T47D (cell line): ENCODE measurements at regions not wholly inside any gene's neighbourhood (a gene's known extent, or its start where the extent isn't known, plus 50 kb on each side); places are given as distances from the start of the nearest gene placed in this dataset.
"Not testable (repeated sequence)": the region's sequence is repeated elsewhere in the genome, so short reads cannot be mapped to it uniquely, and the experiment has no call there.

Experiments used
- DNase-seq, 2 experiments: peaks; one replicate each; pipeline versions ENCODE4 v3.0.0 to v3.0.0-alpha.2; 2011 to 2012; ENCODE audit warnings: low read depth in 1 of 2, low spot score in 1 of 2
- JUND ChIP-seq: IDR thresholded peaks from 2 replicates; pipeline ENCODE4 v1.6.1; 2012; ENCODE audit warnings: low read depth
- in situ Hi-C: cut with HindIII; loops from 2 replicates; pipeline ENCODE4 v1.10.0; 2016; ENCODE audit warnings: low sequenced_read_pairs, low pct_unique_long_range_greater_than_20kb

DNA sequence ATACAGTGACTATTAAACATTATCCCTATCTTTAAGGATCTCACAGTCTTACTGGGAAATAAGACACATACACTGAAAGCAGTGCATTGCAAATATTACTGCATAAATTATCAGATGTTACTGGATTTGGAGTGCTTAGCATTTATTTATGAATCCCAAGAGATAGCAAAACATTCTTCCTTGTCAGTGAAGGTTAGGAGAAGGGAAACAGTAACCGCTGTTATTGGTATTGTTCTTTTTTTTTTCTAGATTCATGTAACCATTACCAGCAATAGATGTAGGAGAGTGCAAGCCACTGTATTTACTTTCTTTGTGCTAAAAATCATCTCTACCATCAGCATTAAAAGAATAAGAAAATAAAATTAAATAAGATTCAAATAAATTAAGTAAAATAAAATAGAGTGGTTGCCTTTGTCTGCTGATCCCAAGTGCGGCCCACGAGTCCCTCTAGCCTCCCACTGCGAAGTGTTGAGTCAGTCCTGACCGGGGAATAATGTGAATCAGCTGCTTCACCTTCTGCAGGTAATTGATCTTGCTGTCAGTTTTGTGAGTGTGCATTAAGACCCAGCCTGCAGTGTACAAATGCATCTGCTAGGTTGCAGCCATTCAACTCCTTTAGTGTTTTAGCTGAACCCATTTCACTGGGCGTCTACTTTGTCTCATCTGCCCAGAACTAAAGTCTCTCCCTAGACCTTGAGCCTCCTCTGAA lies 1344.9 kb downstream of the GATA3 start:
- no peak for TF ChIP-seq JUND
- DNase-seq = no peak

DNA sequence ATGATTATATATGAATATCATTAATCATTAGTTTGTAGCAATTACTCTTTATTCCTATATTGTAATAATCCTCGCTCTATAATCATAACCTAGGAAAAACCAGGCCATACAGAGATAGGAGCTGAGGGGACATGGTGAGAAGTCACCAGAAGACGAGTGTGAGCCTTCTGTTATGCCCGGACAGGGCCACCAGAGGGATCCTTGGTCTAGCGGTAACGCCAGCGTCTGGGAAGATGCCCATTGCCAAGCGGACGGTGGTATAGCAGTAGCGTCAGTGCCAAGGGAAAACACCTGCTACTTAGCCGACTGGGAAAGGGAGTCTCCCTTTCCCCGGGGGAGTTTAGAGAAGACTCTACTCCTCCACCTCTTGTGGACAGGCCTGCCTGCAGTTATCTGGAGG lies 1347.6 kb downstream of the GATA3 start:
- in situ Hi-C loops = not testable (repeated sequence)
- peak in 1 of 2 experiments; percentile 74 for DNase-seq

More for the DNA sequence above, 1344.9 kb downstream of the GATA3 start:
- in situ Hi-C loops = no loop called here

DNA sequence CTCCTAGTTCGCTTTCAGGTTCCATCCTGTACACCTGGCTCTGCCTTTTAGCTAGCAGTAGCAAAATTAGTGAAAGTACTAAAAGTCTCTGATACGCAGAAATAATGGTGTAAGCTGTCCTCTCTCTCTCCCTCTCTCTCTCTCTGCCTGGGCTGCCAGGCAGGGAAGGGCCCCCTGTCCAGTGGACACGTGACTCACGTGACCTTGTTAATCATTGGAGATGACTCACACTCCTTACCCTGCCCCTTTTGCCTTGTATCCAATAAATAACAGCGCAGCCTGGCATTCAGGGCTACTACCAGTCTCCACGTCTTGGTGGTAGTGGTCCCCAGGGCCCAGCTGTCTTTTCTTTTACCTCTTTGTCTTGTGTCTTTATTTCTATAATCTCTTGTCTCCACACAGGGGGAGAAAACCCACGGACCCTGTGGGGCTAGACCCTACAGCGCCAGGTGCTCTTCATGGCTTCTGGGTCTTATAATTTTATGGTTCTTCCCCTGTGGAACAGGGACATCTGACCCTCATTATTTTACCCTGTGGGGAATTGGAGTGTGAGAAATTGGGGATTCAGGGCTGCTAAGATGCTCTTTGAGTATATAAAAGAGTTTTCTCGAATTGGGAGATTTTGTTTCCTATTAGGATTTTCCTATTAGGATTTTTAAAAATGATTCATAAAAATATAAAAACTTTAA lies 1348.2 kb downstream of the GATA3 start:
- in situ Hi-C loops = not testable (repeated sequence)
- peak in 1 of 2 experiments; percentile 12 for DNase-seq

DNA sequence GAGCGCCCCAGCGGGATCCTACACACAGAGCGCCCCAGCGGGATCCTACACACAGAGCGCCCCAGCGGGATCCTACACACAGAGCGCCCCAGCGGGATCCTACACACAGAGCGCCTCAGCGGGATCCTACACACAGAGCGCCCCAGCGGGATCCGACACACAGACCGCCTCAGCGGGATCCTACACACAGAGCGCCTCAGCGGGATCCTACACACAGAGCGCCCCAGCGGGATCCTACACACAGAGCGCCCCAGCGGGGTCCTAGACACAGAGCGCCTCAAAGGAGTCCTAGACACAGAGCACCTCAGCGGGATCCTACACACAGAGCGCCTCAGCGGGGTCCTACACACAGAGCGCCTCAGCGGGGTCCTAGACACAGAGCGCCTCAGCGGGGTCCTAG lies 1352.7 kb downstream of the GATA3 start:
- in situ Hi-C loops, DNase-seq: not testable (repeated sequence)

DNA sequence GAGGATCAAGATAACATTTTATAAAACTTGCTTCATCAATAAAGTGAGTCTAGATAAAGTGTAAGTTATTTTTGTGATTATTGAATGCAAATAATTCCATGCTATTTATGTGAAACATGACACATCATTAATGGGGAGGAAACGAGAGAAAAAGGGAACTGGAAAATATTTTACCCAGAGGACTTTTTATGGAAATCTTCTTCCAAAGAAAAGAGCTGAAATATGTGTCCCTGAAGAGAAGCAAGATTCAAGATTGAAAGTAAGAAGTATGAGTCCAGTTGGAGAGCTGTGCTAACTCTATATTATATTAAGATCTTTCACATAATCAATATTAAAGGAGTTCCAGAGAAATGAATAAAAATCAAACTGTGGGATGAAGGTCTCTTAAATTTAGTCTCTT lies 1361.8 kb downstream of the GATA3 start:
- in situ Hi-C loops = no loop called here
- no peak for DNase-seq
- no peak for TF ChIP-seq JUND

DNA sequence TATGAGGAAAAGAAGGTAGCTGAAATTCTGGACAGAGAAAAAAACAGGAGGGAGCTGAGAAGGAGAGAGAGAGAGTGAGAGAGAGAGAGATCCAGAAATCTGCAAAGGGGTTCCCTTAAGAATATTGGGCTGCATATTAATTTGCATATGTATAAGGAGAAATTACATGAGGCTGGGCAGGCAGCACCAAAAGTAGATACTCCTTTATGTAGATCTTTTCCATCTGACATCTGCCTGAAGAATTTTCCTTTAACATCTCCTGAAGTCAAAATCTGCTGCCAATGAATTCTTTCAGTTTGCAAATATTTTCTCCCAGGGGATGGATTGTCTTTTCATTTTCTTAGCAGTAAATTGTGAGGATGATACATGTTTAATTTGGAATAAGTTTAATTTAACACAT lies 1365.3 kb downstream of the GATA3 start:
- in situ Hi-C loops = no loop called here

DNA sequence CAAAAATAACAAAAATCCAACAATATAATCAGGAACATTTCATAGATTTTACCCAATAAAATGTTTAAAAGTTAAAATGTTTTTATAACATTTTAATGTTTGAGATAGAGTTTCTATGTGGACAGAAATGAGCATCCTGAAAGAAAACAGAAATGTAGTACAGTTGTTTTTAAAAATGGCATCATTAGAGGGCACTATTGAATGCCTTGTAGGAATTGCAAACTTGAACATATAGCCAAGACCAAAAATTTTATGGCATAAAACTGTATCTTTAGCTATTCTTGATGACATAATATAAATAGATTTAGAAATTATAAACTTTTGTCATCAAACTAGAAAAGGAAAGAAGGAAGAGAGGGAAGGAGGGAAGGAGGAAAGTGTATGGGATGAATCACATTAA lies 1372.7 kb downstream of the GATA3 start:
- in situ Hi-C loops = no loop called here

More for the DNA sequence above, 1365.3 kb downstream of the GATA3 start:
- no peak for TF ChIP-seq JUND
- DNase-seq = no peak

DNA sequence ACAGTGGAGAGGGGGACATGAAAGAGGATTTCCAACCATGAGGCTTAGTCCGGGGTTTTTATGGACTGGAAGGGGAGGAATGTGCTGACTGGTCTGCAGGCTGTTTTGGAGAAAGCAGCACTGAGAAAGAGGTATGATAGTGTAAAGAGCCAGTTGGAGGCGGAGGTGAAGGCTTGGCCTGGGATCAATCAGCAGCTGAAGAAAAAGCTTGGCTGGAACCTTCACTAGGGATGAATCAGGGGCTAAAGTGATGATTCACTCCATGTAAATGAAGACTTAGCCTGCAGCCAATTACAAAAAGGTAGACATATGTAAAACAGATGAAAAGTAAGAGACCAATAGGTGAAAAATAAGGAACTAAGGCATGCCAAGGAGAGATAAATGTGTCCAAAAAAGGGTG lies 1382.6 kb downstream of the GATA3 start:
- in situ Hi-C loops = no loop called here
- no peak for DNase-seq
- TF ChIP-seq JUND = no peak

More for the DNA sequence above, 1372.7 kb downstream of the GATA3 start:
- no peak for TF ChIP-seq JUND
- no peak for DNase-seq

DNA sequence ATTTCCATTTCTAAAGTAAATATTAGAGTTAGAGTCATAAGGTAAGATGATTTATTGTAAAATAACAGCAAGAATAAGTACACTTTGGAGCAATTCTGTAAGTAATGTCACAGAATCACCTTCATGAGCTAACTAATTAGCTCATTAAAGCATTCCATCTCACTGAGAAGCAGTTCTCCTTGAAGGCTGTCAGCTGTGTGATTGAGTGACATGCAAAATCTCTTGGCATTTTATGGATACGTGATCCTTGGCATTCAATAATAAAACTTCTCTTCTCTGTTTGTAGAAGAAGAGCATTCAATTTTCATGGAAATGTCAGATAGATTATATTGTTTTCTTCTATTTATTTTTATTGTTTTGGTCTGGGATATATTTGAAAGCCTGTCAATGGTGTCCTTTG lies 1389.3 kb downstream of the GATA3 start:
- in situ Hi-C loops = no loop called here
- TF ChIP-seq JUND = no peak
- DNase-seq = no peak

DNA sequence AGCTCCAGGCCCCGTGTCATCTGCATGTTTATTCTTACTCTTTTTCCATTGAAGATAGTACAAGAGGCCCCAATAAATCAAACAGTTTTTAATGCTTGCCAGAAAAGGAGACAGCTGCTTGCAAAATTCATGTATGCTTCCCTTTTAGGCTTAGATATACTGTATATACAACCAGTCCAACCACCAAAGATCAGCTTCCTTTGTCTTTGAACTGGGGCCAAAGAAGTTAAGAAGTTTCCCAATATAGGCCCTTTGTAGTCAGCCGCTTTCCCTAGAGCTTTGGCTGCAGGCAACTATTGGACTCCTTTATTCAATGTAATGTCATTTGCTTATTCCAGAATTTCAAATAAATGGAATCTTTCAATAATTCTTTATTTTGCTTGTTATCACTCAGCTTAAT lies 1395.0 kb downstream of the GATA3 start:
- in situ Hi-C loops = no loop called here
- no peak for TF ChIP-seq JUND
- no peak for DNase-seq

DNA sequence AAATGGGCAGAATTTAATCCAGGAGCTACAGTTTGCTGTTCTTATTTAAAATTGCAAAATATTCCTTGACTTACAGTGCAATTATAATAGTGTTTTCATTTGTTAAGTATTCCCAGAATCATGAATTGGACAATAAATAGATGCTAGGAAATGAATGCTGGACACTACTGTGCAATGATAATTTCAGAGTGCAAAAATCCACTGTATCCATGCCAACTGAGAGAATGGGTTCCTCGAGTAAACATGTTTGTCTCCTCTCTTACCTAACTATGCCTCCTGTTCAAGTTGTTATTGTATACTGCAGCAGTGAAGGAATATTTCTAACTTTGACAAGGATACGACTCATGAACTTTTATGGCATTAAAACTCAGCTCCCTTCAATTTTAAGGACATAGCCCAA lies 1396.3 kb downstream of the GATA3 start:
- in situ Hi-C loops = no loop called here
- no peak for TF ChIP-seq JUND
- DNase-seq = no peak

DNA sequence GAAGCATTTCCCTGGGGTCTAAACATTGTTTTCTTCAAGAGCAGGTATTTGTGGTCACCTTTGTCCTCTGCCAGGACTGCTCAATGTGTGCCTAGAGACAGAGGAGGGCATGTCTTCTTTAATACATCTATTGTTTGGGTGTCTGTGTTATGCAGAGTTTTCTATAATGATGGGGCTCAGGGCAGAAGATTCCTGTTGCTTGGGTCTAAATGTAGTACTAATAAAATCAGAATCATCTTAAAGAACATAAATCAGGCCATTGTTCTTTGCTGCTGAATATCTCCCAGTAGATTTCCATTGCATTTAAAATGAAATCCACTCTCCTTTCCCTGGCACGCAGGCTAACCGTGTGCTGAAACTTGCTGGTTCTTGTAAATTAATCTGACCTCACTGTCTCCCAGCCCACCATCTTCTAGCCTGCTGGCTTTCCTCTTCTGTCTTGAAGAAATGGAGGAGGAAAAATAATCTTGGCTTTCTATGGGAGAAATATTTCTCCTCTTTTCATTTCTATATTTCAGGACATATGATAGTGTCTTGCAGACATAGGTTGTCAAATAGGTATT lies 1396.8 kb downstream of the GATA3 start:
- no peak for DNase-seq
- TF ChIP-seq JUND = no peak
- in situ Hi-C loops = no loop called here

DNA sequence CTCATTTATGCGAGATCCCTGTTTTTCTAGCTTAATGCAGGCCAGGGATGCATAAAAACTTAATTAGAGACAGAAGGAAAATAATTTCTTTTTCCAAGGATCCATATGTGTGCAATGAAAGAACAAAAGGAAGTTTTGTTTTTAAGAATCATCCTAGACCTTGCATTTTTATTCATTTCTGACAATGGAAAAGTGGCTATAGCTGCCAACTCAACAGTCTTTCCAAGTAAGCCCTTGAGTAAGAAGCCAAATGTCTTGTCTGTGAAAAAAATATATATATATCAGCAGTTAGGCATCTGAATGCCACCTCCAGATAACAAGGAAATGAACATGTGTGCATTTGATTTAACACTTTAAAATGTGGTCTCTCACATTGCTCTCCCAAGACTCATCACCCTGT lies 1397.6 kb downstream of the GATA3 start:
- no peak for DNase-seq
- in situ Hi-C loops = no loop called here
- TF ChIP-seq JUND = no peak

DNA sequence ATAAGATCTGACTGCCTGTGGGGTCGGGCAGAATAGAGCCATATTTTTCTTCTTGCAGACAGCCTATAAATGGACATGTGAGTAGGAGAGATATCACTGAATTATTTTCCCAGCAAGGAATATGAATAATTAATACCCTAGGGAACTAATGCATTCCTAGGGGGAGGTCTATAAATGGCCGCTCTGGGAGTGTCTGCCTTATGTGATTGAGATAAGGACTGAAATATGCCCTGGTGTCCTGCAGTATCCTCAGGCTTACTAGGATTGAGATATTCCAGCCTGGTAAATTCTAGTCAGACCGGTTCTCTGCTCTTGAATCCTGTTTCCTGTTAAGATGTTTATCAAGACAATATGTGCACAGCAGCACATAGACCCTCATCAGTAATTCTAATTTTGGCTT lies 1399.4 kb downstream of the GATA3 start:
- in situ Hi-C loops = not testable (repeated sequence)
- DNase-seq = peak in 1 of 2 experiments; percentile 44
